B cell (primary cell): ENCODE measurements at regions not wholly inside any gene's neighbourhood (a gene's known extent, or its start where the extent isn't known, plus 50 kb on each side); places are given as distances from the start of the nearest gene placed in this dataset.

Source experiments
- ATAC-seq: fragments of 200-7000 bp; cut with Tn5 transposase; one replicate; pipeline ENCODE4 v1.10.0; 2021; ENCODE audit warnings: low read depth, mild to moderate bottlenecking, moderate number of reproducible peaks, moderate library complexity
- CTCF ChIA-PET: fragments of 350-600 bp; sonication (Branson Sonifier 250); formaldehyde crosslinking; loops from one replicate; lab custom pipeline; 2021; ENCODE audit warnings: antibody characterized with exemption, inconsistent platforms; lab: Charles Lee
- POLR2A ChIA-PET: fragments of 350-600 bp; sonication (Branson Sonifier 250); formaldehyde crosslinking; loops from one replicate; lab custom pipeline; 2021; ENCODE audit warnings: antibody characterized with exemption; lab: Charles Lee
- DNase-seq: peaks from one replicate; pipeline ENCODE4 v3.0.0; 2013
- H2AFZ ChIP-seq: 2 replicates; pipeline ENCODE4 v1.6.1; 2012; ENCODE audit warnings: mild to moderate bottlenecking, low read depth, low read length; ENCODE audit not compliant: insufficient read depth, poor library complexity, severe bottlenecking
- H3K27ac ChIP-seq, 2 donors: 1 replicate in 1 of 2; 2 replicates in 1 of 2; pipeline ENCODE4 v1.5.1; 2012 to 2013; ENCODE audit warnings: low read length in 2 of 2, mild to moderate bottlenecking in 2 of 2, moderate library complexity in 1 of 2
- H3K27me3 ChIP-seq, 4 experiments: fragments of 200-600 bp in 1 of 4; sonication (generic) in 1 of 4; replicated peaks in 1 of 4; 1 replicate in 2 of 4; 2 replicates in 2 of 4; pipeline versions ENCODE4 v1.6.1 to v1.7.0; 2013 to 2016; ENCODE audit warnings: low read length in 3 of 4, mild to moderate bottlenecking in 2 of 4, mixed read lengths in 1 of 4, moderate library complexity in 1 of 4; ENCODE audit not compliant: insufficient read depth in 4 of 4, control insufficient read depth in 3 of 4; ENCODE audit errors: control extremely low read depth in 1 of 4
- H3K36me3 ChIP-seq, 2 experiments: replicated peaks in 1 of 2; 1 replicate in 1 of 2; 2 replicates in 1 of 2; pipeline versions ENCODE4 v1.6.1 to v1.7.1; 2013; ENCODE audit warnings: low read length in 1 of 2; ENCODE audit not compliant: insufficient read depth in 2 of 2, control insufficient read depth in 1 of 2; ENCODE audit errors: control extremely low read depth in 1 of 2, extremely low read depth in 1 of 2
- H3K4me1 ChIP-seq, 2 donors: fragments of 200-600 bp in 1 of 2; sonication (generic) in 1 of 2; 1 replicate in 1 of 2; 2 replicates in 1 of 2; pipeline versions ENCODE4 v1.5.1 to v1.6.1; 2013 to 2017; ENCODE audit warnings: low read length in 2 of 2; ENCODE audit not compliant: control insufficient read depth in 2 of 2, insufficient read depth in 2 of 2
- H3K4me2 ChIP-seq: replicated peaks from 2 replicates; pipeline ENCODE3; 2012; ENCODE audit warnings: mild to moderate bottlenecking, low read depth, low read length; ENCODE audit not compliant: poor library complexity, severe bottlenecking
- H3K4me3 ChIP-seq, 5 experiments: fragments of 200-600 bp in 1 of 5; sonication (generic) in 1 of 5; 1 replicate in 3 of 5; 2 replicates in 2 of 5; pipeline versions ENCODE4 v1.5.1 to v1.7.0; 2011 to 2016; ENCODE audit warnings: low read length in 4 of 5, mild to moderate bottlenecking in 4 of 5, low read depth in 2 of 5, control low read depth in 1 of 5, moderate library complexity in 1 of 5; ENCODE audit not compliant: insufficient read depth in 1 of 5; ENCODE audit errors: control extremely low read depth in 1 of 5, extremely low read depth in 1 of 5
- H3K79me2 ChIP-seq: fragments of 200-600 bp; sonication (generic); one replicate; pipeline ENCODE4 v1.6.0; 2016; ENCODE audit warnings: low read length; ENCODE audit not compliant: control insufficient read depth, insufficient read depth
- H3K9ac ChIP-seq: fragments of 200-600 bp; sonication (generic); 2 replicates; pipeline ENCODE4 v1.6.1; 2017; ENCODE audit warnings: mild to moderate bottlenecking, low read length, moderate library complexity
- H3K9me3 ChIP-seq, 3 donors: one replicate each; pipeline versions ENCODE4 v1.6.1 to v1.7.1; 2013; ENCODE audit warnings: low read length in 2 of 3; ENCODE audit not compliant: control insufficient read depth in 2 of 3, insufficient read depth in 1 of 3; ENCODE audit errors: control extremely low read depth in 1 of 3
- H4K20me1 ChIP-seq: 2 replicates; pipeline ENCODE4 v1.6.0; 2012; ENCODE audit warnings: mild to moderate bottlenecking, low read length; ENCODE audit not compliant: insufficient read depth, control insufficient read depth, poor library complexity, severe bottlenecking
- H3K27ac Mint-ChIP-seq: one replicate; pipeline ENCODE4 v1.8.0; 2021; ENCODE audit warnings: mixed read lengths
- H3K27me3 Mint-ChIP-seq: one replicate; pipeline ENCODE4 v1.8.0; 2021; ENCODE audit warnings: mixed read lengths
- H3K4me1 Mint-ChIP-seq: one replicate; pipeline ENCODE4 v1.8.0; 2021; ENCODE audit warnings: mixed read lengths
- H3K4me3 Mint-ChIP-seq: one replicate; pipeline ENCODE4 v1.8.0; 2021; ENCODE audit warnings: mixed read lengths
- H3K9me3 Mint-ChIP-seq: one replicate; pipeline ENCODE4 v1.8.0; 2022; ENCODE audit warnings: mixed read lengths; ENCODE audit not compliant: insufficient read depth
- CTCF ChIP-seq: fragments of 200-600 bp; IDR thresholded peaks from one replicate; pipeline ENCODE4 v1.8.0; 2022; ENCODE audit warnings: antibody characterized with exemption, mild to moderate bottlenecking
- EZH2 ChIP-seq: IDR thresholded peaks from 2 replicates; pipeline ENCODE4 v1.6.1; 2012; ENCODE audit warnings: borderline replicate concordance, low read depth, mild to moderate bottlenecking, moderate library complexity, low read length; ENCODE audit not compliant: insufficient read depth, poor library complexity, severe bottlenecking
- WGBS: methylation state at CpG from one replicate; pipeline ENCODE4 v1.1.5; 2013; ENCODE audit warnings: missing lambda C conversion rate; ENCODE audit not compliant: insufficient coverage; 5-methylcytosine and 5-hydroxymethylcytosine counted together
- intact Hi-C: fragments of 100-400 bp; cut with micrococcal nuclease; formaldehyde crosslinking; loops from one replicate; pipeline ENCODE4 v1.10.0; 2022

GRCh38 chr5:2658447-2658846 lies 93.0 kb downstream of the IRX2 start:
- Mint-ChIP-seq H3K27ac (no peak overlapping the region), H3K4me3 (no peak overlapping the region), H3K4me1 (no peaks in the 10 kb centered on the region), H3K9me3 (no peaks in the 10 kb centered on the region), H3K27me3 (no peaks in the 10 kb centered on the region)
- Histone ChIP-seq H3K9me3 (peaks cover 0 to 19% (median 0%) of the 10 kb centered on the region in 3 donors), H3K4me1 (no peaks in the 10 kb centered on the region), H3K4me3 (no peak overlapping the region), H3K36me3 (no peaks in the 10 kb centered on the region), H3K27me3 (no peaks in the 10 kb centered on the region), H3K27ac (no peak overlapping the region), H3K4me2 (no peak overlapping the region), H2AFZ (no peak overlapping the region), H4K20me1 (no peaks in the 10 kb centered on the region), H3K9ac (no peak overlapping the region), H3K79me2 (no peaks in the 10 kb centered on the region)
- ChIA-PET CTCF (no interaction called here), POLR2A (no interaction called here)
- 96% methylated on average over 11 of the region's 11 CpGs for whole genome bisulfite sequencing
- intact Hi-C loops = no loop called here
- TF ChIP-seq EZH2 = no peak
- no peak for TF ChIP-seq CTCF
- no peak for ATAC-seq
- DNase-seq = no peak

GRCh38 chr5:2657151-2657550 lies 94.3 kb downstream of the IRX2 start:
- no peaks in the 10 kb centered on the region for H3K36me3 ChIP-seq
- Mint-ChIP-seq H3K4me1 (no peaks in the 10 kb centered on the region), H3K27ac (no peak overlapping the region), H3K27me3 (no peaks in the 10 kb centered on the region), H3K4me3 (no peak overlapping the region), H3K9me3 (no peaks in the 10 kb centered on the region)
- H3K4me1 ChIP-seq = no peaks in the 10 kb centered on the region
- ChIA-PET CTCF (no interaction called here), POLR2A (no interaction called here)
- H3K4me2 ChIP-seq = no peak overlapping the region
- H3K27ac ChIP-seq = no peak overlapping the region
- H3K9ac ChIP-seq = no peak overlapping the region
- TF ChIP-seq EZH2 (no peak), CTCF (no peak)
- DNase-seq = no peak
- H3K79me2 ChIP-seq = no peaks in the 10 kb centered on the region
- intact Hi-C loops = no loop called here
- 97% methylated on average over 13 of the region's 13 CpGs for WGBS
- H4K20me1 ChIP-seq = no peaks in the 10 kb centered on the region
- ATAC-seq = no peak
- H3K27me3 ChIP-seq = no peaks in the 10 kb centered on the region
- H3K4me3 ChIP-seq = no peak overlapping the region
- no peak overlapping the region for H2AFZ ChIP-seq
- peaks cover 0 to 19% (median 0%) of the 10 kb centered on the region in 3 donors for H3K9me3 ChIP-seq
